Central memory CD8-positive, alpha-beta T cell (primary cell): ENCODE measurements at regions not wholly inside any gene's neighbourhood (a gene's known extent, or its start where the extent isn't known, plus 50 kb on each side); places are given as distances from the start of the nearest gene placed in this dataset.

Source experiments
- ATAC-seq: fragments of 150-1000 bp; cut with Tn5 transposase; replicated peaks from 2 replicates; pipeline ENCODE4 v1.10.0; 2022; ENCODE audit warnings: mild to moderate bottlenecking, moderate FRiP score, moderate number of reproducible peaks; ENCODE audit not compliant: poor library complexity, severe bottlenecking; ENCODE audit errors: extremely low read depth
- DNase-seq, 2 donors: peaks; one replicate each; pipeline ENCODE4 v3.0.0; 2021; ENCODE audit warnings: low spot score in 2 of 2
- H3K27ac Mint-ChIP-seq: one replicate; pipeline ENCODE4 v1.8.0; 2022; ENCODE audit warnings: low read depth, mild to moderate bottlenecking, moderate library complexity, mixed read lengths
- H3K27me3 Mint-ChIP-seq: one replicate; pipeline ENCODE4 v1.8.0; 2022; ENCODE audit warnings: mixed read lengths
- H3K36me3 Mint-ChIP-seq: one replicate; pipeline ENCODE4 v1.8.0; 2022; ENCODE audit warnings: mild to moderate bottlenecking, moderate library complexity, mixed read lengths; ENCODE audit not compliant: insufficient read depth
- H3K4me1 Mint-ChIP-seq: one replicate; pipeline ENCODE4 v1.8.0; 2022; ENCODE audit warnings: mixed read lengths
- H3K4me3 Mint-ChIP-seq: one replicate; pipeline ENCODE4 v1.8.0; 2022; ENCODE audit warnings: mild to moderate bottlenecking, moderate library complexity, mixed read lengths
- H3K9me3 Mint-ChIP-seq: one replicate; pipeline ENCODE4 v1.8.0; 2022; ENCODE audit warnings: mixed read lengths

GRCh38 chr2:147076634-147077033 lies 768.2 kb upstream of the ACVR2A start:
- Mint-ChIP-seq H3K4me1 (no peaks in the 10 kb centered on the region), H3K27me3 (no peaks in the 10 kb centered on the region), H3K27ac (no peak overlapping the region), H3K36me3 (no peaks in the 10 kb centered on the region), H3K4me3 (no peak overlapping the region), H3K9me3 (no peaks in the 10 kb centered on the region)
- DNase-seq (no peak), ATAC-seq (no peak)

DNA sequence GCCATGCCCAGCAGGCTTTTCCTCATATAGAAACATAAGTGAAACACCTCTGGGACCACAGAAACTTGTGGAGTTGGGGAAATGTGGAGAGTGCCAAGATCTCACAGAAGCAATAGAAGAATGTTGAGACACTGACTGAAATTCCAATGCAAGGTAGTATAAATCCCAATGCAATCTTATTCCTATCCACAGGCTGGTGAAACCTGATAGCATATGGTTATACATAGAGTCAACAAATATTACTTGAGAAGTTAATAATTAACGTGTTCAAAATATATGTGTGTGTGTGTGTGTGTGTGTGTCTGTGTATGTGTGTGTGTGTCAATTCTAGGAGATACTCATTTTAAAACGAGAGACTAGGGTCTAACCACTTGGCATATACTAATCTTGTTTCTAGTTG lies 776.8 kb upstream of the ACVR2A start:
- no peak overlapping the region for H3K4me3 Mint-ChIP-seq
- H3K36me3 Mint-ChIP-seq, result no peaks in the 10 kb centered on the region
- DNase-seq (no peak), ATAC-seq (no peak)
- H3K9me3 Mint-ChIP-seq, result no peaks in the 10 kb centered on the region
- H3K27me3 Mint-ChIP-seq, result no peaks in the 10 kb centered on the region
- no peak overlapping the region for H3K27ac Mint-ChIP-seq
- no peaks in the 10 kb centered on the region for H3K4me1 Mint-ChIP-seq

DNA sequence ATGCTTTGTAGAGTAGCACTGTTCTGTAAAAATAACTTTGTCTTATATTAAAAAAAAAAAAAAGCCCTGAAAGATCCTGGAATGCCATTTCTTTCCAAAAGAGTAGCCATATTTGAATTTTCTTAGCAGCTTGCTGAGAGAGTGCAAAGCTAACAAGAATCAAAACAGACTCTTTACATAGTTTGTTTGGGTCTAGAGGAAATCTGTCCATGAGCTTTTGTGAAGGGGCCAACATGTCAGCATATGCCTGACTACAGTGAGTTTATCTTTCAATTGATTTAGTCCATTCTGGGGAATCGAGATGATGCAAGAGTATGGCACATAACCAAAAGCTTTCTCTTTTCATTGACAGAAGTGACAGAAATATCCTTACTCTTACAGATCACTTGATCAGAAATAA lies 777.7 kb upstream of the ACVR2A start:
- H3K4me3 Mint-ChIP-seq, result no peak overlapping the region
- DNase-seq, result no peak
- H3K27me3 Mint-ChIP-seq, result no peaks in the 10 kb centered on the region
- no peaks in the 10 kb centered on the region for H3K36me3 Mint-ChIP-seq
- no peaks in the 10 kb centered on the region for H3K4me1 Mint-ChIP-seq
- no peaks in the 10 kb centered on the region for H3K9me3 Mint-ChIP-seq
- no peak for ATAC-seq
- no peak overlapping the region for H3K27ac Mint-ChIP-seq

DNA sequence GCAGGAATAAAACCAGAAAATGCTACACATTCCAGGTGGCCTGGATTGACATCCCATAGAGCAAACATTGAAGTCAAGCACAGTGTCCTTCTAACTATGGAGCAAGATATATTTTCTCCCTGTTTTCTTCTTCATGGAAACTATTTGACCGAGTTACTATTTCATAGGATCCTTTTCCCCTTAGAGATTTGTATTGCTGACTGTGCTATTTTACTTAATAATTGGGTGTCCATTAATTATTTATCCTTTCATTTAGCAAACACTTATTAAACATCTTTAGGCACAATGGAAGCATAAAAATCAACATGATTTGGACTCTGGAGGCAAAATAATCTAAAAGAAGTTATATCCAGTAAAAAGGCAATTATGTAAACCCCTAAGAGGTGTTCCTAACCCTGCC lies 782.8 kb upstream of the ACVR2A start:
- no peaks in the 10 kb centered on the region for H3K4me1 Mint-ChIP-seq
- H3K4me3 Mint-ChIP-seq, result no peak overlapping the region
- no peak for ATAC-seq

GRCh38 chr2:147061269-147061668 lies 783.6 kb upstream of the ACVR2A start:
- Mint-ChIP-seq H3K27me3 (no peaks in the 10 kb centered on the region), H3K36me3 (no peaks in the 10 kb centered on the region), H3K4me1 (no peaks in the 10 kb centered on the region), H3K27ac (no peak overlapping the region), H3K9me3 (no peaks in the 10 kb centered on the region), H3K4me3 (no peak overlapping the region)
- no peak for ATAC-seq
- no peak for DNase-seq

More for the DNA sequence above, 782.8 kb upstream of the ACVR2A start:
- no peaks in the 10 kb centered on the region for H3K27me3 Mint-ChIP-seq
- no peak for DNase-seq
- H3K36me3 Mint-ChIP-seq, result no peaks in the 10 kb centered on the region
- H3K9me3 Mint-ChIP-seq, result no peaks in the 10 kb centered on the region
- no peak overlapping the region for H3K27ac Mint-ChIP-seq

GRCh38 chr2:147057892-147058490 lies 786.8 kb upstream of the ACVR2A start:
- ATAC-seq (no peak), DNase-seq (no peak)
- Mint-ChIP-seq H3K27ac (no peak overlapping the region), H3K4me1 (no peaks in the 10 kb centered on the region), H3K36me3 (no peaks in the 10 kb centered on the region), H3K27me3 (no peaks in the 10 kb centered on the region), H3K9me3 (no peaks in the 10 kb centered on the region), H3K4me3 (no peak overlapping the region)

- no peak overlapping the region for H3K27ac Mint-ChIP-seq
- H3K4me3 Mint-ChIP-seq, result no peak overlapping the region
- ATAC-seq, result no peak
- DNase-seq, result no peak
- no peaks in the 10 kb centered on the region for H3K9me3 Mint-ChIP-seq
- H3K27me3 Mint-ChIP-seq, result no peaks in the 10 kb centered on the region
- H3K36me3 Mint-ChIP-seq, result no peaks in the 10 kb centered on the region
- H3K4me1 Mint-ChIP-seq, result no peaks in the 10 kb centered on the region
Observed at GRCh38 chr2:147051814-147052213, 793.0 kb upstream of the ACVR2A start.

GRCh38 chr2:147051248-147051647 lies 793.6 kb upstream of the ACVR2A start:
- Mint-ChIP-seq H3K36me3 (no peaks in the 10 kb centered on the region), H3K27ac (no peak overlapping the region), H3K4me3 (no peak overlapping the region), H3K27me3 (no peaks in the 10 kb centered on the region), H3K9me3 (no peaks in the 10 kb centered on the region), H3K4me1 (no peaks in the 10 kb centered on the region)
- ATAC-seq (no peak), DNase-seq (no peak)

DNA sequence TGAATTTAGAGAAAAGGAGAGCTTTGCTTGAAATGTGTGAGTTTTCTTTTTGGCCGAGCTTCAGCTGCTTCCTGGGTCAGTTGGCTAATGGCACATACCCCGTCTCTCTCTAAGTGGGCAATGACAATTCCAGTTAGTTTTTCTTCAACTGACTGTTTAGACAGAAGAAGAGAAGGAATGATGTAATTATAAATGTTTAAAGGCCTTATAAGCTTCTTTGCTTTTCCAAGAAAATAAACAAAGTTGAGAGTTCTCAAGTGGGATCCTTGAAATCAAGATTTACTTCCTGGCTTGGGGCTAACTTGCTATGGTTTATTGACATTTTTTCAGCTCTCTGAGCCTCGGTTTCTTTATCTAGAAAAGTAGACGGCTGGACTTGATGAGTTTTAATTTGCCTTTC lies 794.9 kb upstream of the ACVR2A start:
- Mint-ChIP-seq H3K4me3 (no peak overlapping the region), H3K27me3 (no peaks in the 10 kb centered on the region), H3K27ac (no peak overlapping the region), H3K9me3 (no peaks in the 10 kb centered on the region), H3K4me1 (no peaks in the 10 kb centered on the region), H3K36me3 (no peaks in the 10 kb centered on the region)
- ATAC-seq (no peak), DNase-seq (no peak)

DNA sequence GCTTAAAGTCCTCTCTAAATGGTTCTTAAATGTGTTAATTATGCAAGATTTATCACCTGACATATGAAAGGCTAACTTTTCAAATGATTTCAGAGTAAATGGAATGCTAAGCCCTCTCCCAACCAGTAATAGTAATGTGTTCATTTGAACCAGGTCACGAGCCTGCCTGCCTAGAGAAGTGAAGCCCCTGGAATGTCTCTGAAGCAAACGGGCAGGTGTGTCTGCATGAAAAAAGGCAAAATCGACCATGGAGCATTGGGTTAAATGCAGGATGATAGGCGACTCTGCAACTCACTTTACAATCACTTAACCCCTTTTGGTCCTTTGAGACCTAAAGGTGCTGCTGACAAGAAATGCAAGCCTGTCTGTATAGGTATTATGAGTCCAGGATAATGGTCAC lies 798.4 kb upstream of the ACVR2A start:
- Mint-ChIP-seq H3K27me3 (no peaks in the 10 kb centered on the region), H3K4me3 (no peak overlapping the region), H3K36me3 (no peaks in the 10 kb centered on the region), H3K27ac (no peak overlapping the region), H3K4me1 (no peaks in the 10 kb centered on the region), H3K9me3 (no peaks in the 10 kb centered on the region)
- ATAC-seq (no peak), DNase-seq (no peak)

GRCh38 chr2:147045113-147045512 lies 799.7 kb upstream of the ACVR2A start:
- Mint-ChIP-seq H3K4me1 (no peaks in the 10 kb centered on the region), H3K4me3 (no peak overlapping the region), H3K9me3 (no peaks in the 10 kb centered on the region), H3K36me3 (no peaks in the 10 kb centered on the region), H3K27ac (no peak overlapping the region), H3K27me3 (no peaks in the 10 kb centered on the region)
- no peak for ATAC-seq
- DNase-seq, result peak in 1 of 2 donors; percentile 15

DNA sequence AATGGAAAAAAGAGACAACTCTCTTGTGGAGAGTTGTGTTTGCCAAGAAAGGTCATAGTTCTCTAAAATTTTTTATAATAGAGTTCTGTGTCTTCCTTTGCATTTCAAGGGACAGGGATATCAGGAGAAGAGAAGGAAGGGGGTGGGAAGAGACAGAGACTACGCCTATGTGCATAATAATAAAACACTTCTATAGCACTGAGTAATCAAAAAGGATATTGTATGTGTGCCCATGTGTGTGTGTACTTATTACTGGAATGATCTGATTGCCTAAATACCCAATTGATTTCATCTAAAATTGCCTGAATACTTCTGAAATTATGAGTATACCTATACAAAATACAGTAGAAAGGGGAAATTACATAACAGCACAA lies 803.7 kb upstream of the ACVR2A start:
- H3K9me3 Mint-ChIP-seq, result no peaks in the 10 kb centered on the region
- H3K27ac Mint-ChIP-seq, result no peak overlapping the region
- no peak for ATAC-seq

DNA sequence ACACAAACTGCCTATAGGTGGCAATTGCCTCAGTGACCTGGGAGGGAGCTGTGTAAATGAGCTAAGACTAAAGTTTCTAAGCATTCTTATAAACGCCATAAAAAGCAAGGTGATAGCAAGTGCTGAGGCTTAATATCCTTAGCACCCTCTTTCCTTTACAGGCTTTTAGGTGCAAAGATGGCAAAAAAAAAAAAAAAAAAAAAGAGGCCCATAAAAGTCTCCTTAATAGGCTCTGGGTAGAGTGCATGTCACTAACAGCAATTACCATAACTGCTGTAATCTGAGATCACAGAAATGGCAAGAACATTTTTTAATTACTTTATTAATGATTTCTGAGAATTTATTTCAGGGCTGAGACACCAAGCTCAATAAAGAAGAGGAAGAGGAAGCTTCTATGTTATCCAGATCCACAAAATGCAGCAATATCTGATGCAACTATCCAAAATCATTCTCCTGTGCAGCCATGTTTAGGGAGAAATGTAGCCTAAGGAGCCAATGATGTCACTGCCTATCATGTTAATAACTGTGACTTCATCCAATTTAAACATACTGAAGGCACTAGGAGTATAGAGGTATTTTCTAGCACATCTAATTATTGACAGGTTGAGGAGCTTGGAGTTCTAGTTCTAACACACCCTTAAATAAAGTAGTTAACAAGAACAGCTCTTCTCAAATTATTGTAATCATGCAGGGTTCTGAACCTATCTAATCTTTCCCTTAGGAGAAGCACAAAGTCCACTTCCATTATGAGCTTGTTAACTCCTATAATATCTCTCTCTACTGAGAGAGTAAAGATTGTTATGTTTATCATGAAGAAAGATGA lies 804.3 kb upstream of the ACVR2A start:
- Mint-ChIP-seq H3K4me3 (no peak overlapping the region), H3K4me1 (no peaks in the 10 kb centered on the region), H3K36me3 (no peaks in the 10 kb centered on the region), H3K27me3 (no peaks in the 10 kb centered on the region), H3K9me3 (no peaks in the 10 kb centered on the region), H3K27ac (no peak overlapping the region)
- ATAC-seq, result no peak
- no peak for DNase-seq

More for the DNA sequence above, 803.7 kb upstream of the ACVR2A start:
- DNase-seq, result no peak
- Mint-ChIP-seq H3K36me3 (no peaks in the 10 kb centered on the region), H3K4me1 (no peaks in the 10 kb centered on the region), H3K27me3 (no peaks in the 10 kb centered on the region), H3K4me3 (no peak overlapping the region)
